HCT116 (cell line): ENCODE measurements at regions not wholly inside any gene's neighbourhood (a gene's known extent, or its start where the extent isn't known, plus 50 kb on each side); places are given as distances from the start of the nearest gene placed in this dataset.

Experiments used
- ATAC-seq: fragments of 200-7000 bp; cut with Tn5 transposase; 2 replicates; pipeline ENCODE4 v1.9.1; 2020; ENCODE audit warnings: mild to moderate bottlenecking, moderate library complexity
- BruUV-seq: library from RNA; stranded (reverse); fragments of 400-500 nt; replicated peaks from 2 replicates; lab custom pipeline; 2021; lab: Mats Ljungman, UMichigan
- CTCF ChIA-PET: fragments of 300-600 bp; sonication (Branson Sonifier 250); formaldehyde crosslinking; loops from one replicate; lab custom pipeline; 2021; ENCODE audit warnings: antibody characterized with exemption; lab: Charles Lee
- POLR2A ChIA-PET: fragments of 300-600, 350-600 bp; sonication (Branson Sonifier 250); formaldehyde crosslinking; loops from one replicate; lab custom pipeline; 2021; ENCODE audit warnings: antibody characterized with exemption; lab: Charles Lee
- RAD21 ChIA-PET, 2 experiments: fragments of 300-600 bp; sonication (Branson Sonifier 250); formaldehyde crosslinking; loops; one replicate each; lab custom pipeline; 2023; ENCODE audit warnings: low total read pairs in 2 of 2; ENCODE audit not compliant: uncharacterized antibody in 2 of 2, unreplicated experiment in 2 of 2, low non-redundant PET in 1 of 2; lab: Charles Lee
- DNase-seq: peaks from one replicate; pipeline ENCODE4 v3.0.0-alpha.2; 2010; ENCODE audit warnings: low read depth, low spot score
- H2AFZ ChIP-seq: fragments of 200-600 bp; shearing (Covaris generic), sonication (generic); 2 replicates; pipeline ENCODE4 v1.6.1; 2017; ENCODE audit warnings: low read depth, mixed run types, mixed read lengths, antibody characterized with exemption, low read length; ENCODE audit not compliant: poor library complexity, severe bottlenecking
- H3K27ac ChIP-seq: 2 replicates; pipeline ENCODE4 v1.5.1; 2012; ENCODE audit warnings: low read depth, low read length
- H3K27me3 ChIP-seq: fragments of 200-600 bp; sonication (generic); 2 replicates; pipeline ENCODE4 v1.6.1; 2016; ENCODE audit warnings: mixed run types, low read length, mixed read lengths; ENCODE audit not compliant: insufficient read depth
- H3K36me3 ChIP-seq, 2 experiments: fragments of 200-500 bp in 1 of 2; fragments of 200-600 bp in 1 of 2; sonication (Bioruptor generic) in 1 of 2; sonication (generic) in 1 of 2; 2 replicates each; pipeline versions ENCODE4 v1.5.1 to v1.6.1; 2014 to 2016; ENCODE audit warnings: low read length in 2 of 2, inconsistent platforms in 1 of 2, mixed read lengths in 1 of 2, mixed run types in 1 of 2; ENCODE audit not compliant: insufficient read depth in 2 of 2, control insufficient read depth in 1 of 2
- H3K4me1 ChIP-seq, 2 experiments: fragments of 200-600 bp in 1 of 2; sonication (generic) in 1 of 2; 2 replicates each; pipeline versions ENCODE4 v1.5.1 to v1.6.1; 2012 to 2017; ENCODE audit warnings: low read length in 2 of 2, inconsistent platforms in 1 of 2, mild to moderate bottlenecking in 1 of 2, mixed read lengths in 1 of 2, mixed run types in 1 of 2, moderate library complexity in 1 of 2; ENCODE audit not compliant: insufficient read depth in 2 of 2, control insufficient read depth in 1 of 2
- H3K4me2 ChIP-seq: fragments of 200-600 bp; sonication (generic); 2 replicates; pipeline ENCODE4 v1.6.1; 2017; ENCODE audit warnings: mixed run types, low read length, mixed read lengths
- H3K4me3 ChIP-seq, 2 experiments: fragments of 200-600 bp in 1 of 2; sonication (generic) in 1 of 2; replicated peaks in 1 of 2; 2 replicates each; pipeline ENCODE4 v1.5.1; 2011 to 2016; ENCODE audit warnings: low read length in 2 of 2, control low read depth in 1 of 2, low read depth in 1 of 2, mild to moderate bottlenecking in 1 of 2, mixed read lengths in 1 of 2, mixed run types in 1 of 2
- H3K79me2 ChIP-seq: fragments of 200-600 bp; sonication (generic); 2 replicates; pipeline ENCODE4 v1.6.1; 2017; ENCODE audit warnings: mild to moderate bottlenecking, mixed run types, low read length, moderate library complexity, mixed read lengths; ENCODE audit not compliant: insufficient read depth
- H3K9ac ChIP-seq: fragments of 200-600 bp; sonication (generic); 2 replicates; pipeline ENCODE4 v1.6.1; 2016; ENCODE audit warnings: low read length, mixed read lengths
- H3K9me2 ChIP-seq: fragments of 200-600 bp; sonication (generic), shearing (Covaris generic); 2 replicates; pipeline ENCODE4 v1.6.1; 2017; ENCODE audit warnings: mixed run types, mild to moderate bottlenecking, moderate library complexity; ENCODE audit not compliant: insufficient read depth
- H3K9me3 ChIP-seq, 2 experiments: fragments of 200-500 bp in 1 of 2; fragments of 200-600 bp in 1 of 2; sonication (Bioruptor generic) in 1 of 2; sonication (generic) in 1 of 2; 2 replicates each; pipeline ENCODE4 v1.6.1; 2014 to 2017; ENCODE audit warnings: low read length in 2 of 2, mixed read lengths in 2 of 2, inconsistent platforms in 1 of 2, low read depth in 1 of 2, mild to moderate bottlenecking in 1 of 2, mixed run types in 1 of 2, moderate library complexity in 1 of 2; ENCODE audit not compliant: control insufficient read depth in 1 of 2, insufficient read depth in 1 of 2
- H4K20me1 ChIP-seq: fragments of 200-600 bp; sonication (generic), shearing (Covaris generic); 2 replicates; pipeline ENCODE4 v1.6.1; 2017; ENCODE audit warnings: mixed run types, mild to moderate bottlenecking, moderate library complexity; ENCODE audit not compliant: insufficient read depth
- CBX3 ChIP-seq: IDR thresholded peaks from 2 replicates; pipeline ENCODE4 v1.6.1; 2012; ENCODE audit warnings: low read depth
- CEBPB ChIP-seq: IDR thresholded peaks from 2 replicates; pipeline ENCODE4 v1.6.1; 2012; ENCODE audit warnings: low read depth
- ELF1 ChIP-seq: IDR thresholded peaks from 2 replicates; pipeline ENCODE4 v1.6.1; 2012; ENCODE audit warnings: low read depth, borderline replicate concordance
- EZH2 ChIP-seq: fragments of 200-600 bp; sonication (generic); IDR thresholded peaks from 2 replicates; pipeline ENCODE4 v1.6.1; 2017; ENCODE audit warnings: antibody characterized with exemption, mixed run types
- FOSL1 ChIP-seq: IDR thresholded peaks from 2 replicates; pipeline ENCODE4 v1.6.1; 2012; ENCODE audit warnings: low read depth
- JUND ChIP-seq: IDR thresholded peaks from 2 replicates; pipeline ENCODE4 v1.6.1; 2012
- POLR2AphosphoS5 ChIP-seq: IDR thresholded peaks from 2 replicates; pipeline ENCODE4 v1.6.1; 2011; ENCODE audit warnings: mild to moderate bottlenecking, low read depth, low read length, moderate library complexity
- RAD21 ChIP-seq: IDR thresholded peaks from 2 replicates; pipeline ENCODE4 v1.6.1; 2012; ENCODE audit warnings: low read depth, mild to moderate bottlenecking
- SIN3A ChIP-seq: IDR thresholded peaks from 2 replicates; pipeline ENCODE4 v1.6.1; 2012; ENCODE audit warnings: low read depth
- SRF ChIP-seq: IDR thresholded peaks from 2 replicates; pipeline ENCODE4 v1.6.1; 2012; ENCODE audit warnings: low read depth
- TCF7L2 ChIP-seq: IDR thresholded peaks from 2 replicates; pipeline ENCODE4 v1.7.0; 2011; ENCODE audit warnings: borderline replicate concordance, inconsistent platforms; ENCODE audit not compliant: insufficient read depth, insufficient read length; ENCODE audit errors: extremely low read depth
- YY1 ChIP-seq: IDR thresholded peaks from 2 replicates; pipeline ENCODE4 v1.6.1; 2011; ENCODE audit warnings: low read length, low read depth, moderate library complexity, mild to moderate bottlenecking; ENCODE audit not compliant: insufficient replicate concordance; ENCODE audit errors: extremely low read depth
- ZFX ChIP-seq: fragments of 450-650 bp; IDR thresholded peaks from 2 replicates; pipeline ENCODE4 v1.6.1; 2017
- ZNF274 ChIP-seq: fragments of 200-500 bp; sonication (Bioruptor generic); IDR thresholded peaks from 2 replicates; pipeline ENCODE4 v1.6.1; 2014; ENCODE audit warnings: mild to moderate bottlenecking, low read depth, low read length, inconsistent platforms
- intact Hi-C: fragments of 100-400 bp; cut with micrococcal nuclease; formaldehyde crosslinking; loops from 2 replicates; pipeline ENCODE4 v1.10.0; 2022
- TF ChIP-seq, protein P1 (sequence below): IDR thresholded peaks from 2 replicates; pipeline ENCODE4 v1.6.1; 2012
- TF ChIP-seq, protein P2 (sequence below): IDR thresholded peaks from 2 replicates; pipeline ENCODE4 v1.6.1; 2011; ENCODE audit warnings: mild to moderate bottlenecking, low read length, moderate library complexity; ENCODE audit not compliant: insufficient replicate concordance; ENCODE audit errors: extremely low read depth
- TF ChIP-seq, protein P3 (sequence below): IDR thresholded peaks from 2 replicates; pipeline ENCODE4 v1.6.1; 2012

DNA sequence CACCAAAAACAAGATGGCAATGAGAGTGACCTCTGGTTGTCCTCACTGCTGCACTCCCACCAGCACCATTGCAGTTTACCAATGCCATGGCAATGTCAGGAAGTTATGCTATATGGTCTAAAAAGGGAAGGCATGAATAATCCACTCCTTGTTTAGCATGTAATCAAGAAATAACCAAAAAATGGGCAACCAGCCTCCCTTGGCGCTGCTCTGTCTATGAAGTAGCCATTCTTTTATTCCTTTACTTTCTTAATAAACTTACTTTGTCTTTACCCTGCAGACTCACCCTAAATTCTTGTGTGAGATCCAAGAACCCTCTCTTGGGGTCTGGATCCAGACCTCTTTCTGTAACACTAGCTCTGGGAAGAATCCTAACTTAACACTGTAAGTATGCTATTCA is 127.4 kb upstream of the IFNE start:
- no peaks in the 10 kb centered on the region for H3K9me2 ChIP-seq
- ATAC-seq (no peak), DNase-seq (no peak)
- H3K79me2 ChIP-seq = peaks cover 16% of the 10 kb centered on the region
- no peaks in the 10 kb centered on the region for H3K27me3 ChIP-seq
- TF ChIP-seq RAD21 = no peak
- no peak for TF ChIP-seq ZNF274
- TF ChIP-seq, protein P1, sequence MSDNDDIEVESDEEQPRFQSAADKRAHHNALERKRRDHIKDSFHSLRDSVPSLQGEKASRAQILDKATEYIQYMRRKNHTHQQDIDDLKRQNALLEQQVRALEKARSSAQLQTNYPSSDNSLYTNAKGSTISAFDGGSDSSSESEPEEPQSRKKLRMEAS = no peak
- H3K27ac ChIP-seq = peak overlapping the region; percentile 97
- POLR2A ChIA-PET = interaction anchor here (1.5 kb wide), 1 partner anchor 74 kb away, joined by 6 read pairs; no protein-coding TSS in a partner anchor
- no peak overlapping the region for H3K4me3 ChIP-seq
- H3K9me3 ChIP-seq = no peaks in the 10 kb centered on the region
- peaks cover 61 to 88% of the 10 kb centered on the region in 2 experiments for H3K4me1 ChIP-seq
- H2AFZ ChIP-seq = no peak overlapping the region
- intact Hi-C loops = no loop called here
- H3K4me2 ChIP-seq = peak overlapping the region; percentile 62
- H3K9ac ChIP-seq = 0 out of 2 replicates have a peak overlapping the region, but pooled peaks have one; percentile 0
- H4K20me1 ChIP-seq = no peaks in the 10 kb centered on the region
- BruUV-seq = no TSS peak
- CTCF ChIA-PET = no interaction called here
- H3K36me3 ChIP-seq = no peaks in the 10 kb centered on the region
- RAD21 ChIA-PET = no interaction called here

DNA sequence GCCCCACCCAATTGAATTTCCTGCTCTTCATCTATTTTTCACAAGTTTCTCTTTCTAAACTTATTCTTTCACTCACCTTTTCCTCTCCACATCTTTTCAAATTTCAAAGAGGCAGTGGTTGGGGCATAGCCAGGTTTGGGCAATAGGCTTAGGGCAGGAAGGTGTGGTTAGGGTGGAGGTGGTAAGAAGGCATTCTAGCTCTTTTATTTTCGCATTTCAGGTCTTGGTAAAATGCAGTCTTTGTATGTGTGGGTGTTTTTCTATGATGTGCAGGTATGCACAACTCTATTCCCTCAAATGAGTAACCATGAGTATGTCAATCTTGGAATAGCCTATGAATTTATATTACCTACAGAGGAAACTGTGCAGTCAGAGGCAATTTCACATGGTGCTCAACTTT is 129.8 kb upstream of the IFNE start:
- intact Hi-C loops = no loop called here
- Histone ChIP-seq H3K9me2 (no peaks in the 10 kb centered on the region), H3K4me1 (peaks cover 83 to 97% of the 10 kb centered on the region in 2 experiments), H3K27me3 (no peaks in the 10 kb centered on the region), H3K36me3 (no peaks in the 10 kb centered on the region), H3K9me3 (no peaks in the 10 kb centered on the region), H3K27ac (peak overlapping the region; percentile 97), H3K4me2 (peak overlapping the region; percentile 62), H3K4me3 (peak overlapping the region in 1 of 2 experiments; percentile 22; a peak in 2 of 4 replicates), H2AFZ (no peak overlapping the region), H4K20me1 (no peaks in the 10 kb centered on the region), H3K79me2 (peaks cover 28% of the 10 kb centered on the region), H3K9ac (peak overlapping the region; percentile 58)
- RAD21 ChIA-PET = no interaction called here
- POLR2A ChIA-PET = interaction anchor here (0.7 to 1.6 kb wide), 4 partner anchors 18 to 65 kb away, joined by 3 to 7 read pairs (median 6); no protein-coding TSS in a partner anchor
- ATAC-seq (peak; percentile 58), DNase-seq (peak; percentile 82)
- CTCF ChIA-PET = no interaction called here
- no TSS peak for BruUV-seq
- TF ChIP-seq ZNF274 = no peak
- TF ChIP-seq FOSL1 = peak; percentile 73
- peak; percentile 92 for TF ChIP-seq SRF
- TF ChIP-seq TCF7L2 = no peak
- TF ChIP-seq CEBPB = peak; percentile 94
- 0 out of 2 replicates have a peak, but pooled peaks have one; percentile 53 for TF ChIP-seq CBX3
- no peak for TF ChIP-seq ELF1
- TF ChIP-seq POLR2AphosphoS5 = peak; percentile 33; the same call in 1 of the 2 replicates
- no peak for TF ChIP-seq ZFX
- TF ChIP-seq, protein P2, sequence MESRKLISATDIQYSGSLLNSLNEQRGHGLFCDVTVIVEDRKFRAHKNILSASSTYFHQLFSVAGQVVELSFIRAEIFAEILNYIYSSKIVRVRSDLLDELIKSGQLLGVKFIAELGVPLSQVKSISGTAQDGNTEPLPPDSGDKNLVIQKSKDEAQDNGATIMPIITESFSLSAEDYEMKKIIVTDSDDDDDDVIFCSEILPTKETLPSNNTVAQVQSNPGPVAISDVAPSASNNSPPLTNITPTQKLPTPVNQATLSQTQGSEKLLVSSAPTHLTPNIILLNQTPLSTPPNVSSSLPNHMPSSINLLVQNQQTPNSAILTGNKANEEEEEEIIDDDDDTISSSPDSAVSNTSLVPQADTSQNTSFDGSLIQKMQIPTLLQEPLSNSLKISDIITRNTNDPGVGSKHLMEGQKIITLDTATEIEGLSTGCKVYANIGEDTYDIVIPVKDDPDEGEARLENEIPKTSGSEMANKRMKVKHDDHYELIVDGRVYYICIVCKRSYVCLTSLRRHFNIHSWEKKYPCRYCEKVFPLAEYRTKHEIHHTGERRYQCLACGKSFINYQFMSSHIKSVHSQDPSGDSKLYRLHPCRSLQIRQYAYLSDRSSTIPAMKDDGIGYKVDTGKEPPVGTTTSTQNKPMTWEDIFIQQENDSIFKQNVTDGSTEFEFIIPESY = no peak
- TF ChIP-seq, protein P1 = no peak
- TF ChIP-seq, protein P3, sequence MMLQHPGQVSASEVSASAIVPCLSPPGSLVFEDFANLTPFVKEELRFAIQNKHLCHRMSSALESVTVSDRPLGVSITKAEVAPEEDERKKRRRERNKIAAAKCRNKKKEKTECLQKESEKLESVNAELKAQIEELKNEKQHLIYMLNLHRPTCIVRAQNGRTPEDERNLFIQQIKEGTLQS = no peak
- peak; percentile 84 for TF ChIP-seq JUND
- TF ChIP-seq YY1 = peak; percentile 10
- TF ChIP-seq EZH2 = no peak
- TF ChIP-seq SIN3A = peak; percentile 34; the same call in 1 of the 2 replicates
